AG04449 (cell line): ENCODE measurements at regions not wholly inside any gene's neighbourhood (a gene's known extent, or its start where the extent isn't known, plus 50 kb on each side); places are given as distances from the start of the nearest gene placed in this dataset.

Experiments
- CTCF ChIA-PET: fragments of 350-600 bp; formaldehyde crosslinking; extraction: SDS; loops from one replicate; lab custom pipeline; 2021; ENCODE audit warnings: antibody characterized with exemption; lab: Yijun Ruan, JAX
- POLR2A ChIA-PET: fragments of 400-600, 350-600 bp; formaldehyde crosslinking; extraction: SDS; loops from one replicate; lab custom pipeline; 2020; ENCODE audit warnings: antibody characterized with exemption, inconsistent platforms; lab: Yijun Ruan, JAX
- DNase-seq: peaks from one replicate; pipeline ENCODE4 v3.0.0-alpha.2; 2010; ENCODE audit warnings: low read depth, low spot score
- H3K4me3 ChIP-seq: 2 replicates; pipeline ENCODE4 v1.5.1; 2011; ENCODE audit warnings: low read depth, mild to moderate bottlenecking, control low read depth, low read length
- TF ChIP-seq, protein P1 (sequence below): IDR thresholded peaks from one replicate; pipeline ENCODE4 v1.5.1; 2011; ENCODE audit warnings: mild to moderate bottlenecking, moderate library complexity, low read length, control low read depth, inconsistent platforms; ENCODE audit not compliant: insufficient read depth; ENCODE audit errors: missing control alignments

DNA sequence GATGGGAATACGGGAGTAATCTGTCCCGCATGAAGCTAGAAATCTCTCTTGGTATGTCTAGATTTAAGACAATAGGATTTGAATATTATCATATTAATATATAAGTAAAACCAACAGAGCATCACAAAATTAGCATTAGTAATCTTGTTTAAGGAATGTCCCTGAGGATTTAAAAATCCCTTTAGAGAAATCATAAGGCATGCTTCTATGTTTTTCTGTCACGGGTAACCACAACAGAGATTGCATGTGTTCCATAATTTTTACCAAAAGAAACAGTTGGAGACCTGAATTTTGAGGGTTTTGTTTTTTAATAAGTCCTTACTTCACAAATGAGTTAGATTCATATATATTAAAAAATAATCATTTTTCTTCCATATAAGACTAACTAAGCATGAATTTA is 146.8 kb downstream of the GJA1 start:
- CTCF ChIA-PET = interaction anchor here (1.8 kb wide), 1 partner anchor 451 kb away, joined by 5 read pairs; no protein-coding TSS in a partner anchor
- POLR2A ChIA-PET = no interaction called here
- no peak for DNase-seq
- no peak overlapping the region for H3K4me3 ChIP-seq
- TF ChIP-seq, protein P1, sequence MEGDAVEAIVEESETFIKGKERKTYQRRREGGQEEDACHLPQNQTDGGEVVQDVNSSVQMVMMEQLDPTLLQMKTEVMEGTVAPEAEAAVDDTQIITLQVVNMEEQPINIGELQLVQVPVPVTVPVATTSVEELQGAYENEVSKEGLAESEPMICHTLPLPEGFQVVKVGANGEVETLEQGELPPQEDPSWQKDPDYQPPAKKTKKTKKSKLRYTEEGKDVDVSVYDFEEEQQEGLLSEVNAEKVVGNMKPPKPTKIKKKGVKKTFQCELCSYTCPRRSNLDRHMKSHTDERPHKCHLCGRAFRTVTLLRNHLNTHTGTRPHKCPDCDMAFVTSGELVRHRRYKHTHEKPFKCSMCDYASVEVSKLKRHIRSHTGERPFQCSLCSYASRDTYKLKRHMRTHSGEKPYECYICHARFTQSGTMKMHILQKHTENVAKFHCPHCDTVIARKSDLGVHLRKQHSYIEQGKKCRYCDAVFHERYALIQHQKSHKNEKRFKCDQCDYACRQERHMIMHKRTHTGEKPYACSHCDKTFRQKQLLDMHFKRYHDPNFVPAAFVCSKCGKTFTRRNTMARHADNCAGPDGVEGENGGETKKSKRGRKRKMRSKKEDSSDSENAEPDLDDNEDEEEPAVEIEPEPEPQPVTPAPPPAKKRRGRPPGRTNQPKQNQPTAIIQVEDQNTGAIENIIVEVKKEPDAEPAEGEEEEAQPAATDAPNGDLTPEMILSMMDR = no peak

DNA sequence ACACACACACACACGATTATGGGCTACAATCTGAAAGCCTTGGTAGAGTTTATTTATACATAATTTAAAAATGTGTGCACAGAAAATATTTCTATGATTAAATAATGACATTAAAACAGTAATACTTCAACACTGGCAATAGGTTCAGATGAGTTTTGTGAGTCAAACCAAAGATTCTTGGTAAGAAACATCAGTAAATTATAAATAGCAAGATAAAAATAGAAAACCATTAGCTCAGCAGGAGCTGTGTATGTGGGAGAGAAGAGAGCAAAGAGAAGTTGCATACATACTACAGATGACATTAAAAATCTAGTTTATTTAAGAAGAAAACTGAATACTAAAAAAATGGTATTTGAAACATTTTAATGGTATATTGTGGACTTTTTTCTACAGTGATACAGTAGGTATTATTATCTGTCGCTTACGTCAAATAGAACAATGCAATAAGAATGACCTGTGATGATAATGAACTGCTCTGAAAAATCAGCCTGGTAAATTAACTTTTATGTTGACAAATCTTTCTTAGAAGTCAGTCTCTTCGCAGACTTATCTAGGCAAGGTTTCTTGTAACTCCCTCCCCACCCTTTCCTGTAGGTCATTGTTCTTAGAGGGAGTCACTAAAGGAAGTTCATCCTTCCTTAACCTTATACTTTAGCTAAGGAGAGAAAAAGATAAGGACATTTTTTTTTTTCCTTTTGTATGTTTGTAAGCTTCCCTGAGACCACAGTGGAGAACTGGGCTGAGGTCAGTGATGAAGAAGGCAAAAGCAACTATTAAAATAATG is 149.3 kb downstream of the GJA1 start:
- no peak overlapping the region for H3K4me3 ChIP-seq
- ChIA-PET CTCF (interaction anchor here (1.2 kb wide), 1 partner anchor 266 kb away, joined by 3 read pairs; no protein-coding TSS in a partner anchor), POLR2A (no interaction called here)
- TF ChIP-seq, protein P1 = no peak
- DNase-seq = peak; percentile 51

DNA sequence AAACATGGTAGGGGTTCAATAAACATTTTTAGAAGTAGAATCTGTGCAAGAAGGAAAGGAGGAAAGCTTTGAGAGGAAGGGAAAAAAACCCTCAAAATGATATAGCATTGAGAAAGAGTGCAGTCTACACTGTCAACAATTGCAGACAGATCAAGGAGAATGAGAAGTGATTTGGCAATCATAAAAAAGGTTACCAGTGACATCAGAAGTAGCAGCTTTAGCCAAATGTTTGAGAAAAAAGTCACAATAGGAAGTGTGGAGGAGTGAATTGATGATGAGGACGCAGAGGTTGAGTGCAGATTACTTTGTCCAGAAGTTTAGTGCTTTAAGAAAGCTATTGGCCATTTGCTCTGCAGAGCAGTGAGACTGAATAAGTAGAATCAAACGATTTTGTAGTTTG is 155.0 kb downstream of the GJA1 start:
- TF ChIP-seq, protein P1 = no peak
- DNase-seq = no peak
- ChIA-PET CTCF (interaction anchor here (1.4 kb wide), 2 partner anchors 259 to 444 kb away, joined by 3 read pairs; no protein-coding TSS in a partner anchor), POLR2A (no interaction called here)
- H3K4me3 ChIP-seq = no peak overlapping the region

DNA sequence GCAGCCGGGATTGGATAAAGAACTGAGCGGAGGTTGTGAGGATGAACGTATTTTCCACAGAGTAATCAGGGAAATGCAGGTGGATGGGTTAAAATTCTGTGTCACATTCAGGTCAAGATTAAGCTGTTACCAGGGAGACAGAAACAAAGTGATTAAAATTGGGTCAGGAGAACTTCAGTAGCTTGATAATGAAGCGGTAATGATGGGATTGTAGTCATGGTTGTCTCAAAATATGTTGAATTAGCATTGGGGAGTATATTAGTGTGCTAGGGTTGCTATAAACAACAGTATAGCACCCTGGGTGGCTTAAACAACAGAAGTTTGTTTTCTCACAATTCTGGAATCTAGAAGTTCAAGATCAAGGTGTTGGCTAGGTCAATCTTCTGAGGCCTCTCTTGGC is 155.5 kb downstream of the GJA1 start:
- no peak overlapping the region for H3K4me3 ChIP-seq
- no peak for DNase-seq
- TF ChIP-seq, protein P1 = no peak
- POLR2A ChIA-PET = no interaction called here
- CTCF ChIA-PET = interaction anchor here (1.4 kb wide), 2 partner anchors 258 to 443 kb away, joined by 3 read pairs; no protein-coding TSS in a partner anchor

DNA sequence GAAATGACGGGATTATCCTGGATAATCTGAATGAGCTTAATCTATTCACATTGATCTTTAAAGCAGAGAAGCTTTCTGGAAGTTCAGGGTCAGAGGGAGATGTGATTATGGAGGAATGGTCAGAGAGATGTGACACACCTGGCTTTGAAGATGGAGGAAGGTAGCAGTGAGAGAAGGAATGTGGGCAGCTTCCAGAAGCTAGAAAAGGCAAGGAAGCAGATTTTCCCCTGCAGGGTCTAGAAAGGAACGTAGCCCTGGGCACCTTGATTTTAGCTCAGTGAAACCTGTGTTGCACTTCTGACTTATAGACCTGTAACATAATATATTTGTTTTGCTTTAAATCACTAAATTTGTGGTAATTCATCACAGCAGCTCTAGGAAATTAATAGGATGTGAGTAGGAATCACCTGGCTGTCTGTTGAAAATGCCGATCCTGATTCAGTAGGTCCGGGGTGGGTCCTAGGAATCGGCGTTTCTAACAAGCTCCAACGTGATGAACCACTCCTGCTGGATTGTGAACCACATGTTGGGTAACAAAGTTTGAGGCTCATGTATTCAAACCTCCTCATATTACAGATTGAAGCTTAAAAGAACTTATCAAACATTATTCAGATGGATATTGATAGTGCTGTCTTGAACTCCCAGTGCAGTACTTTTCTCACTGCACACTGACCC is 157.0 kb downstream of the GJA1 start:
- TF ChIP-seq, protein P1 = no peak
- ChIA-PET POLR2A (no interaction called here), CTCF (interaction anchor here (0.8 kb wide), 1 partner anchor 256 kb away, joined by 3 read pairs; no protein-coding TSS in a partner anchor)
- no peak overlapping the region for H3K4me3 ChIP-seq
- no peak for DNase-seq
